GM18858 (cell line): ENCODE measurements at regions not wholly inside any gene's neighbourhood (a gene's known extent, or its start where the extent isn't known, plus 50 kb on each side); places are given as distances from the start of the nearest gene placed in this dataset.
"Not testable (repeated sequence)": the region's sequence is repeated elsewhere in the genome, so short reads cannot be mapped to it uniquely, and the experiment has no call there.

Experiments
- ATAC-seq: cut with Tn5 transposase; IDR thresholded peaks from one replicate; pipeline ENCODE4 v1.9.1; 2021; ENCODE audit not compliant: unreplicated experiment

DNA sequence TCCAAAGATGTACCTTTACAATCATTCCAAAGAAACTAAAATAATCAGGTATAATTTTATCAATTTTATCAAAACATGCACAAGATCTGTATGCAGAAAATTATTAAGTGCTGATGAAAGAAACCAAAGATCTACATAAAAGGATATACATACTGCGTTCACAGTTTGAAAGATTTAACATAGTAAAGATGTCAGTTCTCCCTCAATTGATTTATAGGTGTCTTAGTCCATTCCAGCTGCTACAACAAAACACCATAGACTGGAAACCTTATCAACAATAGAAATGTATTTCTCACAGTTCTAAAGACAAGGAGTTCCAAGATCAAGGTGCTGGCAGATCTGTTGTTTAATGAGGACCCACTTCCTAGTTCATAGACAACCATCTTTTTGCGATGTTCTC lies 189.0 kb upstream of the CCDC54 start:
- ATAC-seq = no peak

DNA sequence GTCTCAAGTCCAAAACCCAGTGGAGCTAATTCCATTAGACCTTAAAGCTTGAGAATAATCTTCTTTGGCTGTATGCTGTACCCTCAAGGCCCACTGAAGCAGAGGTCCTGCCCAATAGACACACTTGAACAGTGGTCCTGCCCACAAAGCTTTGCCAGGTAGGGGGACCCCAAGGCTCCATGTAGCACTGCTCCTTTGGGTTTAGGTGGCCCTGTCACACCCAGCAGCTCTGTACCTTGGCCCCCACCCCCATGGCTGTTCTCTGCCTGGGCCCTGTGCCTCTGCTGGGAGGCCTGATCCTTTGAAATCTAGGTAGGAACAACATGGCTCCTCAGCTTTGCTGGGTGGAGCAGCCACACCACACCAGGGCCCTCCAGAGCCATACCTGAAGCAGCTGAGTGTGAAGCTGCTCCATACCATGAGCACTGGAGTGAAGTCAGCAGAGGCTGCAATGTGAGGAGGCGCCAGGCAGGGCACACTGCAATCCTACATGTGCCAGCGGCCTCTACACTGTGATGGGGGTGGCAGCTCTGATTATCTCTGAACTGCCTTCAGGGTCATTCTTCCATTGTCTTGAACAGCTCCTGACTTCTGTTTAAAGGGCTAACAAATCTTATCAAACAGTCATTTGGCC lies 188.0 kb upstream of the CCDC54 start:
- ATAC-seq = no peak

GRCh38 chr3:107193116-107193515 lies 184.1 kb upstream of the CCDC54 start:
- ATAC-seq = no peak

- no peak for ATAC-seq
Observed at GRCh38 chr3:107198581-107199181, 178.6 kb upstream of the CCDC54 start.

DNA sequence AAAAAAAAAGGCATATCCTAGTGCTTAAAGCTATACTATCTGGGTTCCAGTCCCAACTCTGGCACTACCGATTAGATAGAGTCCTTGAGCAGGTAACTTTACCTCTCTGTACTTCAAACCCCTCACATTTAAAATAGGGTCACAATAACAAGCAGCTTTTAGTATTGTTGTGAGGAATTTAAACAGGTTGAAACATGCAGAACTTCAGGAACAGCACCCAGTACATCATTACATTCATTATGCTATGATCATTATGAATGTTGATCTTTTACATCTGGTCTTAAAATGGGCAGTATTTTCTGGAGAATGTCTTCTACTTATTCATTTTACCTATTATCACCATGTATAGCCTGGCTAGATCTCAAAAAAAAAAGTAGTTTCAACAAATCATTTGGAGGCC lies 176.1 kb upstream of the CCDC54 start:
- no peak for ATAC-seq

DNA sequence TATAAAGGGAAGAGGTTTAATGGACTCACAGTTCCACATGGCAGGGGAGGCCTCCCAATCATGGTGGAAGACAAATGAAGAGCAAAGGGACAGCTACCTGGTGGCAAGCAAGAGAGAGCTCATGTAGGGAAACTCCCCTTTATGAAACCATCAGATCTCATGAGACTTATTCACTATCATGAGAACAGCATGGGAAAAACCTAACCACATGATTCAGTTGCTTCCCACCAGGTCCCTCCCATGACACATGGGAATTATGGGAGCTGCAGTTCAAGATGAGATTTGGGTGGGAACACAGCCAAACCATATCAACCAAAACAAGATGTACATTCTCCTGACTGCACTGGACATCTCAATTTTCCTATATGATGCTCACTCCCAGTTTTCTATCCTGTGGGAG lies 174.4 kb upstream of the CCDC54 start:
- ATAC-seq = not testable (repeated sequence)

DNA sequence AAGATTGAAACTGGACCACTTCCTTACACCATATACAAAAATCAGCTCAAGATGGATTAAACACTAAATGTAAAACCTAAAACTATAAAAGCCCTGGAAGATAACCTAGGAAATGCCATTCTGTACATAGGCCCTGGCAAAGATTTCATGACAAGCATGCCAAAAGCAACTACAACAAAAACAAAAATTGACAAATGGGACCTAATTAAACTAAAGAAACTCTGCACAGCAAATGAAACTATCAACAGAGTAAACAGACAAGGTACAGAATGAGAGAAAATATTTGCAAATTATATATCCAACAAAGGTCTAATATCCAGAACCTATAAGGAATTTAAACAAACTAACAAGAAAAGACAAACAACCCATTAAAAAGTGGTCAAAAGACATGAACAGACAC lies 173.1 kb upstream of the CCDC54 start:
- ATAC-seq = no peak

DNA sequence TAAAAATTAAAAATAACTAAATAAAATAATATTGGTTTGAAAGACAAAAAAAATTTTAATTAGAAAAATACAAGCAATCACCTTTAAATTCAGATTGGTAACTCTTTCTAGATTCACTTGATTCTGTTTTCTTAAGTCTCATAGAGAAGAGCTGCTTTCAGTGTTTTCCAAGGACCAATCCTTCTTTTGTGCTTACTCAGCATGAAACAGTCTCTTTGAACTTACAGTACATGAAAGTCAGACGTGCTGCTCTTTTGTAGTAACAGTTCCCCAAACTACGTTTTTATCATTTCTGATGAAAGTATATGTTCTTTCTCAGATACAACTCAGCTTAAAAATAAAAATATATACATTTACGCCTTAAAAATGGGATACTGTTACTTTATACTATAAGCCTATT lies 171.9 kb upstream of the CCDC54 start:
- ATAC-seq = no peak

- peak; percentile 40 for ATAC-seq
Observed at GRCh38 chr3:107206141-107206540, 171.1 kb upstream of the CCDC54 start.

GRCh38 chr3:107206945-107207344 lies 170.3 kb upstream of the CCDC54 start:
- ATAC-seq = no peak

- ATAC-seq = no peak
Observed at GRCh38 chr3:107208100-107208499, 169.1 kb upstream of the CCDC54 start.

DNA sequence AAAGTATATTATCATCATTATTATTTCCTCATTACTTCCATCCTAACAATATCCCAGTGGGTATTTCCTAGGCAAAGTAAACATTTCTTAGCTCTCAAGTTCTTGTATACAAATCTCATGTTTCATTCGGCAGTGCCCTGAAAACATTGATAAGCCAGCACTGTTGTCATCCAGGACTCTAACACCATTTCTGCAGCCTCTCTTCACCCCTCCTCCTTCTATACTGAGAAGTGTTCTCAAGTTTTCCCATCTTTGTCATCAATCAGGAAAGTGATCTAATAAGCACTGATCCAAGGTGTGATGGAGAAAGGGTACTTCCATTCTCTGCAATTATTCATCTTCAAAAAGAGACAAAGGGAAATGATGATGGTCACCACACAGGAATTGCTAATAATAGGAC lies 168.4 kb upstream of the CCDC54 start:
- no peak for ATAC-seq

DNA sequence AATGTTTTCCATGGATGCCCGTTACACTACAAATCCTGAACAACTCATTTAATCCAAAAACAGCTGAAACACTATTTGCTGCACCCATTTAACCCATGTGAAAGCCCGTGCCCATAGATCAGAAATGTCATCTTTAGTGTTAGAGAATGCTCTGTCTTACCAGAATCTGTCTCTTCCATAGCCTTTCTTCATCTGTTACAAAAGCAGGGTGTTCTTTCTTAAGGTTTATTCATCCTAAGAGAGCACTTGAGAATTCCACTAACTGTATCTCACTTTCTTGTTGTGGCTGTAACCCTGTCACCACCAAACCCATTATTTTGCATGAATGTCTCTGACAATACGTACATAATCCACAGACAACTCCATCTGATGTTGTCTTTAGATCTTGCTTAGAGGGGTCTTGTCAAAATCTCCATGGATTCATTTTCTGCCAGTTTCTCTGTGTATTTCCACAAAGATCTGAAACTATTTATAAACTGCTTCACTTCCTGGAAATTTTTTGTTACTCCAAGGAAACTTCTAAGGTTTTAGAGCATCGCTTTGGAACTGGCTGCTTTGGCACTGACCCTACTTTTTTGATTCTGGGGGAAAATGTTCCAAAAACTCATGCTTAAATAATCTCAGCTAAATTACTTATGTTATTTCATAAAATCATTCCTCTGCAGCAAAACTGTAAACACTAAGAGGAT lies 167.8 kb upstream of the CCDC54 start:
- no peak for ATAC-seq

- ATAC-seq = no peak
Observed at GRCh38 chr3:107211608-107212007, 165.6 kb upstream of the CCDC54 start.

- ATAC-seq = no peak
Observed at GRCh38 chr3:107212618-107213017, 164.6 kb upstream of the CCDC54 start.

GRCh38 chr3:107213044-107213669 lies 164.1 kb upstream of the CCDC54 start:
- ATAC-seq = no peak

GRCh38 chr3:107216229-107216628 lies 161.0 kb upstream of the CCDC54 start:
- ATAC-seq = no peak

DNA sequence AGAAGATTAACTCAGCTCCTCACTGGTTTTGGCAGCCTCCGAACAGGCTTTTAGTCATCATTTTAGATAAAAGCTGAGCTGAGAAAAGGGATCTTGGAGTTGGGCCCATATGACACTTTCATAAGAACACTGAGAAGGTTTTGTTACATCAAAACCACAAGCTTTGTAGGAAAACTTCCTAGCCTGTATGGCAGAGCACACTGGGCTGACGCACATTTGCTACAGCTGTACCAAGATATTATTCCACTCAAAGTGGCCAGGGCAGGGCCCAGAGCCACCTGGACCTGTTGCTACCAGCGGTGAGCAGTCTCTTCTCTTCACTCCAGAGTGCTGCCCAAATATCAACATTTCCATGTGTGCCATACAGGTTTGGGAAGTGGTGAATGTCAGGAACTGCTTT lies 160.5 kb upstream of the CCDC54 start:
- ATAC-seq = no peak

DNA sequence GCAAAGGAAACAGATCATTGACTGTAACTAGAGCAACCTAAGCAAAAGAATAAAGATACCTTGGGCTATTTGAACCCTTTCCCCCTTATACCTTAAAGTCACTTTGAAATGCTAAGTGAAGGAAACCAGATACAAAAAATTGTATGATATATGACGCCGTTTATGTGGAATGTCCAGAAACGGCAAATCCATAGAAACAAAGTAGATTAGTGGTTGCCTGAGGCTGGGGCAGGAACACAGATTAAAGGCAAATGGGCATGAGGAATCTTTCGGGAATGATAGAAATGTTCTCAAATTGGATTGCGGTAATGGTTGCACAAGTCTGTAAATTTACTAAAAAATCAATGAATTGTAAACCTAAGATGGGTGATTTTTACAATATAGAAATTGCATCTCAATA lies 160.1 kb upstream of the CCDC54 start:
- ATAC-seq = no peak

GRCh38 chr3:107218864-107219269 lies 158.4 kb upstream of the CCDC54 start:
- no peak for ATAC-seq

DNA sequence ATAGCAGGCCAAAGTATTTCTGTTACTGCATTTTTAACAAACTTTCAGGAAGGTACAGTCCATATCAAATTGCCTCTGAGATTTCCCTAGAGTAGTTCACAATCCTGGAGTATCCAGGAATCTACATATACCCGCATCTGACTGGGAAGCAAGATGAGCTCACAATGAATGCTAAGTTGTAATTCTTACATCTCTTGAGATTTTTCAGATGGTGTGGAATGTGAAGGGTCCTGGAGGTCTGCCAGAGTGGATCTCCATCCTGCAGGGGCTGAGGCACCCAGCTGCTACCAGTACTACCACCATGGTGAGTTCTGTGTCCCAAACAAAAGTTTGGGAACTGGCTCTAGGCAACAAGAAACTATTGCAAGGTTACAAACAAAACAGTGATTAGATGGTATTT lies 156.7 kb upstream of the CCDC54 start:
- no peak for ATAC-seq

DNA sequence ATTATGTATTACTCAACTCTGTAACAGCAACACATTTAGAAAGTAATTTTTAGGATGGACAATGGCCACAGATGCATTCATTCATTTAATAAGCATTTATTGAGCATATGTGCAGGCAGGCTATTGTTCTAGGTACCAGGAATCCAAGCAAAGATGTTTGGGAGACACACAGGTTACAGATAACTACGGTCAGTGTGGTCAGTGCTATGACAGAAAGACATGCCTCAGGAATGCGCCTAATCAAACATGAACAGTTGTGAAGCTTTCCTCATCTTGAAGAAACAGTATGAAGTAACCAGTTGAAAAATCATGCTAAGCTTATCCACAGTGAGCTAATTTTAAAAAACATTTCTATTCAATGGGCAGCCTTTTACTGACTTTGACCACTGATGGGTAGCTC lies 155.4 kb upstream of the CCDC54 start:
- no peak for ATAC-seq
